ENCODE measurements at regions not wholly inside any gene's neighbourhood (a gene's known extent, or its start where the extent isn't known, plus 50 kb on each side); places are given as distances from the start of the nearest gene placed in this dataset.
A peak's percentile ranks its signal among the peaks of the same experiment; 100 is the strongest.
"Not testable (repeated sequence)": the region's sequence is repeated elsewhere in the genome, so short reads cannot be mapped to it uniquely, and the experiment has no call there.

- DNase-seq (ENCODE audit: low spot score): no peak
Measured at GRCh38 chr4:124046190-124046589, 649.6 kb downstream of the SPRY1 start.

- no peak for DNase-seq (ENCODE audit: low spot score)
Measured at GRCh38 chr4:124053872-124054538, 657.4 kb downstream of the SPRY1 start.

- DNase-seq (ENCODE audit: low spot score): no peak
Measured at GRCh38 chr4:124055336-124055735, 657.2 kb downstream of the ANKRD50 start.

GRCh38 chr4:124055896-124056295, 656.6 kb downstream of the ANKRD50 start:
- no peak for DNase-seq (ENCODE audit: low spot score)

- DNase-seq (ENCODE audit: low spot score): peak; percentile 13
Measured at GRCh38 chr4:124060261-124060918, 652.1 kb downstream of the ANKRD50 start.

- DNase-seq (ENCODE audit: low spot score): peak; percentile 11
Measured at GRCh38 chr4:124061413-124061812, 651.1 kb downstream of the ANKRD50 start.

GRCh38 chr4:124065422-124065821, 647.1 kb downstream of the ANKRD50 start:
- DNase-seq (ENCODE audit: low spot score): no peak

- no peak for DNase-seq (ENCODE audit: low spot score)
Measured at GRCh38 chr4:124065936-124066335, 646.6 kb downstream of the ANKRD50 start.

- no peak for DNase-seq (ENCODE audit: low spot score)
Measured at GRCh38 chr4:124066595-124066994, 645.9 kb downstream of the ANKRD50 start.

GRCh38 chr4:124067046-124067445, 645.5 kb downstream of the ANKRD50 start:
- no peak for DNase-seq (ENCODE audit: low spot score)

GRCh38 chr4:124070688-124071484, 641.6 kb downstream of the ANKRD50 start:
- DNase-seq (ENCODE audit: low spot score): no peak

GRCh38 chr4:124075276-124075675, 637.3 kb downstream of the ANKRD50 start:
- DNase-seq (ENCODE audit: low spot score): not testable (repeated sequence)

- DNase-seq (ENCODE audit: low spot score): peak; percentile 13
Measured at GRCh38 chr4:124079174-124079780, 633.3 kb downstream of the ANKRD50 start.

- DNase-seq (ENCODE audit: low spot score): no peak
Measured at GRCh38 chr4:124083711-124084110, 628.8 kb downstream of the ANKRD50 start.

GRCh38 chr4:124085561-124086180, 626.9 kb downstream of the ANKRD50 start:
- DNase-seq (ENCODE audit: low spot score): peak; percentile 4

- no peak for DNase-seq (ENCODE audit: low spot score)
Measured at GRCh38 chr4:124090021-124090420, 622.5 kb downstream of the ANKRD50 start.

GRCh38 chr4:124092101-124092500, 620.4 kb downstream of the ANKRD50 start:
- DNase-seq (ENCODE audit: low spot score): no peak

GRCh38 chr4:124092541-124092984, 620.0 kb downstream of the ANKRD50 start:
- no peak for DNase-seq (ENCODE audit: low spot score)

GRCh38 chr4:124095621-124096020, 616.9 kb downstream of the ANKRD50 start:
- DNase-seq (ENCODE audit: low spot score): no peak

- DNase-seq (ENCODE audit: low spot score): no peak
Measured at GRCh38 chr4:124096290-124096689, 616.2 kb downstream of the ANKRD50 start.

- no peak for DNase-seq (ENCODE audit: low spot score)
Measured at GRCh38 chr4:124097447-124097846, 615.1 kb downstream of the ANKRD50 start.

GRCh38 chr4:124104101-124104500, 608.4 kb downstream of the ANKRD50 start:
- DNase-seq (ENCODE audit: low spot score): no peak

Data from A172 (cell line).